CD14-positive monocyte (primary cell): ENCODE measurements at regions not wholly inside any gene's neighbourhood (a gene's known extent, or its start where the extent isn't known, plus 50 kb on each side); places are given as distances from the start of the nearest gene placed in this dataset.

Experiments used
- DNase-seq, 3 donors: peaks; one replicate each; pipeline ENCODE4 v3.0.0-alpha.2; 2011 to 2022
- H2AFZ ChIP-seq: 2 replicates; pipeline ENCODE4 v1.6.0; 2012; ENCODE audit warnings: mild to moderate bottlenecking, low read depth, low read length, inconsistent platforms; ENCODE audit not compliant: insufficient read depth, poor library complexity, severe bottlenecking
- H3K27ac ChIP-seq, 2 donors: 1 replicate in 1 of 2; 2 replicates in 1 of 2; pipeline ENCODE4 v1.5.1; 2012 to 2013; ENCODE audit warnings: low read length in 2 of 2, control low read depth in 1 of 2, inconsistent platforms in 1 of 2, low read depth in 1 of 2, mild to moderate bottlenecking in 1 of 2
- H3K27me3 ChIP-seq, 2 donors: one replicate each; pipeline versions ENCODE4 v1.6.0 to v1.6.1; 2011 to 2013; ENCODE audit warnings: low read length in 2 of 2; ENCODE audit not compliant: control insufficient read depth in 2 of 2, insufficient read depth in 2 of 2
- H3K36me3 ChIP-seq, 2 donors: replicated peaks in 1 of 2; 1 replicate in 1 of 2; 2 replicates in 1 of 2; pipeline versions ENCODE4 v1.5.1 to v1.6.1; 2012 to 2013; ENCODE audit warnings: low read length in 2 of 2, control low read depth in 1 of 2, inconsistent platforms in 1 of 2, mild to moderate bottlenecking in 1 of 2; ENCODE audit not compliant: insufficient read depth in 2 of 2, control insufficient read depth in 1 of 2
- H3K4me1 ChIP-seq, 2 donors: 1 replicate in 1 of 2; 2 replicates in 1 of 2; pipeline versions ENCODE4 v1.5.1 to v1.6.1; 2012 to 2013; ENCODE audit warnings: low read length in 2 of 2, control low read depth in 1 of 2, inconsistent platforms in 1 of 2, mild to moderate bottlenecking in 1 of 2, moderate library complexity in 1 of 2; ENCODE audit not compliant: insufficient read depth in 2 of 2, control insufficient read depth in 1 of 2
- H3K4me2 ChIP-seq: replicated peaks from 2 replicates; pipeline ENCODE3; 2012; ENCODE audit warnings: low read length, moderate library complexity, mild to moderate bottlenecking; ENCODE audit not compliant: poor library complexity, severe bottlenecking; ENCODE audit errors: extremely low read depth
- H3K4me3 ChIP-seq, 3 experiments: fragments of 200-600 bp in 1 of 3; sonication (generic) in 1 of 3; replicated peaks in 1 of 3; 1 replicate in 2 of 3; 2 replicates in 1 of 3; pipeline ENCODE4 v1.5.1; 2011 to 2013; ENCODE audit warnings: low read length in 3 of 3, mild to moderate bottlenecking in 3 of 3, control low read depth in 2 of 3, low read depth in 2 of 3, inconsistent platforms in 1 of 3, moderate library complexity in 1 of 3
- H3K79me2 ChIP-seq: 2 replicates; pipeline ENCODE4 v1.6.0; 2012; ENCODE audit warnings: mild to moderate bottlenecking, control low read depth, inconsistent platforms, low read length, moderate library complexity; ENCODE audit not compliant: insufficient read depth
- H3K9ac ChIP-seq: 2 replicates; pipeline ENCODE4 v1.6.0; 2017; ENCODE audit warnings: low read length, mild to moderate bottlenecking; ENCODE audit not compliant: insufficient read depth, poor library complexity, severe bottlenecking
- H3K9me3 ChIP-seq, 2 donors: replicated peaks in 1 of 2; 1 replicate in 1 of 2; 2 replicates in 1 of 2; pipeline versions ENCODE4 v1.5.1 to v1.6.1; 2012 to 2013; ENCODE audit warnings: low read length in 2 of 2, control low read depth in 1 of 2; ENCODE audit not compliant: control insufficient read depth in 1 of 2, insufficient read depth in 1 of 2
- H4K20me1 ChIP-seq: 2 replicates; pipeline ENCODE4 v1.6.0; 2012; ENCODE audit warnings: mild to moderate bottlenecking, low read length, control low read depth, moderate library complexity; ENCODE audit not compliant: insufficient read depth
- H3K27ac Mint-ChIP-seq, 7 donors: one replicate each; pipeline ENCODE4 v1.8.0; 2020; ENCODE audit warnings: mild to moderate bottlenecking in 7 of 7, mixed read lengths in 7 of 7, moderate library complexity in 6 of 7, inconsistent platforms in 2 of 7
- H3K27me3 Mint-ChIP-seq, 3 donors: one replicate each; pipeline ENCODE4 v1.8.0; 2021 to 2022; ENCODE audit warnings: low read depth in 3 of 3, mild to moderate bottlenecking in 3 of 3, mixed read lengths in 3 of 3, moderate library complexity in 3 of 3, inconsistent platforms in 1 of 3
- H3K36me3 Mint-ChIP-seq, 2 donors: one replicate each; pipeline ENCODE4 v1.8.0; 2020; ENCODE audit warnings: mixed read lengths in 2 of 2, inconsistent platforms in 1 of 2, mild to moderate bottlenecking in 1 of 2
- H3K4me1 Mint-ChIP-seq: one replicate; pipeline ENCODE4 v1.8.0; 2020; ENCODE audit warnings: mild to moderate bottlenecking, mixed read lengths
- H3K4me3 Mint-ChIP-seq, 2 donors: one replicate each; pipeline ENCODE4 v1.8.0; 2020; ENCODE audit warnings: mild to moderate bottlenecking in 2 of 2, mixed read lengths in 2 of 2, moderate library complexity in 1 of 2
- H3K9me3 Mint-ChIP-seq, 7 donors: one replicate each; pipeline ENCODE4 v1.8.0; 2020 to 2022; ENCODE audit warnings: mixed read lengths in 7 of 7, mild to moderate bottlenecking in 6 of 7, moderate library complexity in 6 of 7, inconsistent platforms in 2 of 7
- WGBS: methylation state at CpG from one replicate; pipeline ENCODE4 v1.1.5; 2013; ENCODE audit warnings: missing lambda C conversion rate; ENCODE audit not compliant: insufficient coverage; 5-methylcytosine and 5-hydroxymethylcytosine counted together
- intact Hi-C, 2 donors: fragments of 100-400 bp; cut with micrococcal nuclease; formaldehyde crosslinking; loops; one replicate each; pipeline versions ENCODE4 v1.15.0 to v1.15.1; 2023
- TF ChIP-seq, protein P1 (sequence below): fragments of 200-600 bp; IDR thresholded peaks from one replicate; pipeline ENCODE4 v1.8.0; 2022; ENCODE audit warnings: antibody characterized with exemption, mild to moderate bottlenecking

DNA sequence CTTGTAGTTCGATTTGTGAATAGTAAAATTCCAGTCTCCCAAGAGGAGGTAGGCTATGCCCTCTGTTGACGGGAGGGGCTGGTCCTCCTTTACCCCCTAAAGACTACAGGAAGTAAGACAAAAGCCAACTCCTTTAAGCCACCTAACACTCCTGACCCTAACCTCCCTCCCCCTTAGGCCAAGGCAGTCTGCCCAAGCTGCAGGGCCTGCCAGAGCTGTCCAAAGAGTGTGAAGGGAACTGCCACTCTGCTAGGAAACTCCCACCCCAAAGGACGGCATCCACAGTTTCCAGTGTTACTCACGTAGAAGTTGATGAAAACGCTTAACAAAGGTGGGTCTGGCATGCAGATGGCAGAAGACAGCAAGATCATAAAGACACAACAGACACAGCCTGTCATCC is 803.2 kb downstream of the PLA2G4A start:
- TF ChIP-seq, protein P1, sequence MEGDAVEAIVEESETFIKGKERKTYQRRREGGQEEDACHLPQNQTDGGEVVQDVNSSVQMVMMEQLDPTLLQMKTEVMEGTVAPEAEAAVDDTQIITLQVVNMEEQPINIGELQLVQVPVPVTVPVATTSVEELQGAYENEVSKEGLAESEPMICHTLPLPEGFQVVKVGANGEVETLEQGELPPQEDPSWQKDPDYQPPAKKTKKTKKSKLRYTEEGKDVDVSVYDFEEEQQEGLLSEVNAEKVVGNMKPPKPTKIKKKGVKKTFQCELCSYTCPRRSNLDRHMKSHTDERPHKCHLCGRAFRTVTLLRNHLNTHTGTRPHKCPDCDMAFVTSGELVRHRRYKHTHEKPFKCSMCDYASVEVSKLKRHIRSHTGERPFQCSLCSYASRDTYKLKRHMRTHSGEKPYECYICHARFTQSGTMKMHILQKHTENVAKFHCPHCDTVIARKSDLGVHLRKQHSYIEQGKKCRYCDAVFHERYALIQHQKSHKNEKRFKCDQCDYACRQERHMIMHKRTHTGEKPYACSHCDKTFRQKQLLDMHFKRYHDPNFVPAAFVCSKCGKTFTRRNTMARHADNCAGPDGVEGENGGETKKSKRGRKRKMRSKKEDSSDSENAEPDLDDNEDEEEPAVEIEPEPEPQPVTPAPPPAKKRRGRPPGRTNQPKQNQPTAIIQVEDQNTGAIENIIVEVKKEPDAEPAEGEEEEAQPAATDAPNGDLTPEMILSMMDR, result no peak
- Histone ChIP-seq H3K4me1 (no peaks in the 10 kb centered on the region), H3K79me2 (no peaks in the 10 kb centered on the region), H3K4me2 (no peak overlapping the region), H3K36me3 (no peaks in the 10 kb centered on the region), H4K20me1 (no peaks in the 10 kb centered on the region), H2AFZ (no peak overlapping the region), H3K4me3 (no peak overlapping the region), H3K9ac (no peak overlapping the region), H3K27ac (no peak overlapping the region), H3K9me3 (peaks cover 21 to 24% of the 10 kb centered on the region in 2 donors), H3K27me3 (no peaks in the 10 kb centered on the region)
- Mint-ChIP-seq H3K27ac (no peak overlapping the region), H3K4me3 (no peak overlapping the region), H3K36me3 (no peaks in the 10 kb centered on the region), H3K27me3 (no peaks in the 10 kb centered on the region), H3K4me1 (no peaks in the 10 kb centered on the region), H3K9me3 (peaks cover 12 to 23% (median 16%) of the 10 kb centered on the region in 7 donors)
- 75% methylated on average over 4 of the region's 5 CpGs for WGBS
- intact Hi-C loops, result no loop called here
- no peak for DNase-seq

DNA sequence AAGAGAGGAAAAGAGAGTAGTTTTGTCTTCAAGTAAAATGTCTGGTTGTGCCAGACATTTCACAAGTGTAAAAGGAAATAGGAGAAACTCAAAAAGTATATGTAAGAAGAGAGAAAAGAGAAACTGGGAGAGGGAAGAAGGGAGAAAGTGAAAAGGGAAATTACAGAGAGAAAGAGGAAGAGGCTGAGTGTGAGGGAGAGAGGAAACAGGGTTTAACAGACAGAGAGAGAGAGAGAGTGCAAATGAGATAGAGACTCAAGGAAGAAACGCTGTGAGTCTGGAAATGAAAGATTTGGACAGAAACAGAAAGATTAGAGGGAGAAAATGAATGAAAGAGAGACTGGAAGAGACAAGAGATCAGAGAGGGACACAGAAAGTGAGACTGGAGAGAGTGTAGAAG is 806.2 kb downstream of the PLA2G4A start:
- Histone ChIP-seq H3K27ac (no peak overlapping the region), H2AFZ (no peak overlapping the region), H3K36me3 (no peaks in the 10 kb centered on the region), H3K9me3 (peaks cover 21 to 28% of the 10 kb centered on the region in 2 donors), H3K4me1 (no peaks in the 10 kb centered on the region), H4K20me1 (no peaks in the 10 kb centered on the region), H3K9ac (no peak overlapping the region), H3K79me2 (no peaks in the 10 kb centered on the region), H3K4me3 (no peak overlapping the region), H3K4me2 (no peak overlapping the region), H3K27me3 (no peaks in the 10 kb centered on the region)
- Mint-ChIP-seq H3K27me3 (peaks cover 0 to 2% (median 0%) of the 10 kb centered on the region in 3 donors), H3K4me3 (no peak overlapping the region), H3K36me3 (no peaks in the 10 kb centered on the region), H3K4me1 (no peaks in the 10 kb centered on the region), H3K27ac (no peak overlapping the region), H3K9me3 (peaks cover 12 to 29% (median 20%) of the 10 kb centered on the region in 7 donors)
- WGBS, result 9% methylated on average over 1 of the region's 1 CpG
- TF ChIP-seq, protein P1, result no peak
- no peak for DNase-seq
- intact Hi-C loops, result no loop called here
